ENCODE measurements at regions not wholly inside any gene's neighbourhood (a gene's known extent, or its start where the extent isn't known, plus 50 kb on each side); places are given as distances from the start of the nearest gene placed in this dataset.
A peak's percentile ranks its signal among the peaks of the same experiment; 100 is the strongest.

DNA sequence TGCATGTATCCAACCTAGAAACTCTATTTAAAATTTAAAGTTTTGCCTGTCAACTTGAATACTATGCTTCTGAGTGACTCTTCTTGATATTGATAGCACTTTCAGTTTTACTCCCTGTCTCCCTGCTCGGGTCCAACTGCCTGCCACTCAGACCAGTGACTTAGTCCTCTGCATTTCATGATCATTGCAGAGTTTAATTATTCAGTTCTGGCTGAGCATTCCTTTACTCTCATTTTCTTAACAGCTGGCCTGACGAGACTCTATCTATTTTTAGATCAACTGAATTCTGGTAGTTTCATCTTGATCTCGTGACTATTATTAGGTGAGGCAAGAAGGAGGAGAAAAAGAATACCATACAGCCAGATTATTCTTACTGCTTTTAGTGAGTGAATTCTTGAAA is 617.4 kb downstream of the SI start:
- H2AFZ ChIP-seq (ENCODE audit: low read depth): peak overlapping the region; percentile 56
- no peak for DNase-seq
- no peaks in the 10 kb centered on the region for H3K36me3 ChIP-seq (replicated peaks in 1 of 2; ENCODE audit: control insufficient read depth in 1 of 2, insufficient read depth in 2 of 2, low read length in 1 of 2)
- POLR2A ChIA-PET: no interaction called here
- CTCF ChIA-PET: no interaction called here
- H3K79me2 ChIP-seq (ENCODE audit: insufficient read depth): no peaks in the 10 kb centered on the region
- no peaks in the 10 kb centered on the region for H3K27me3 ChIP-seq (ENCODE audit: insufficient read depth)
- H3K4me2 ChIP-seq: no peak overlapping the region
- H3F3A ChIP-seq (replicated peaks; ENCODE audit: insufficient read depth): no peaks in the 10 kb centered on the region
- H3K9me2 ChIP-seq: no peaks in the 10 kb centered on the region
- no peaks in the 10 kb centered on the region for H3K4me1 ChIP-seq (ENCODE audit: control insufficient read depth in 1 of 2, insufficient read depth in 2 of 2, low read depth in 1 of 2, low read length in 1 of 2)
- H3K4me3 ChIP-seq (ENCODE audit: low read depth in 2 of 2, low read length in 1 of 2): no peak overlapping the region
- 15% methylated on average over 3 of the region's 3 CpGs for WGBS (ENCODE audit: low lambda C conversion rate)
- H3K27ac ChIP-seq (ENCODE audit: low read depth in 2 of 2, low read length in 1 of 2): no peak overlapping the region
- TF ChIP-seq FOSL2 (IDR thresholded peaks at IDR 0.05; ENCODE audit: borderline replicate concordance, low read depth) (no peak), ELF1 (IDR thresholded peaks at IDR 0.05) (no peak), EZH2phosphoT487 (IDR thresholded peaks at IDR 0.05; ENCODE audit: borderline replicate concordance, low read depth) (no peak), FOXM1 (IDR thresholded peaks at IDR 0.05; ENCODE audit: low read depth) (no peak), GABPA (IDR thresholded peaks at IDR 0.05; ENCODE audit: low read depth) (no peak), GATA2 (CRISPR knock-in tag; IDR thresholded peaks at IDR 0.05) (no peak), NFIC (IDR thresholded peaks at IDR 0.05; ENCODE audit: borderline replicate concordance) (no peak), CHD2 (IDR thresholded peaks at IDR 0.05; ENCODE audit: low read length, partially characterized antibody) (no peak), TEAD4 (IDR thresholded peaks at IDR 0.05; ENCODE audit: borderline replicate concordance, insufficient read depth) (no peak), RFX5 (IDR thresholded peaks at IDR 0.05; ENCODE audit: low read length) (no peak), MEF2A (IDR thresholded peaks at IDR 0.05; ENCODE audit: borderline replicate concordance, low read depth) (no peak), EP300 (IDR thresholded peaks at IDR 0.05; ENCODE audit: borderline replicate concordance in 1 of 2, low read depth in 1 of 2, low read length in 1 of 2) (no peak), FOXJ3 (CRISPR knock-in tag; IDR thresholded peaks at IDR 0.05) (no peak), TAF1 (IDR thresholded peaks at IDR 0.05; ENCODE audit: borderline replicate concordance, low read depth, low read length) (no peak), RAD21 (IDR thresholded peaks at IDR 0.05; ENCODE audit: low read length) (no peak), MXI1 (IDR thresholded peaks at IDR 0.05; ENCODE audit: low read depth, low read length) (no peak)
- TF ChIP-seq, protein P1, sequence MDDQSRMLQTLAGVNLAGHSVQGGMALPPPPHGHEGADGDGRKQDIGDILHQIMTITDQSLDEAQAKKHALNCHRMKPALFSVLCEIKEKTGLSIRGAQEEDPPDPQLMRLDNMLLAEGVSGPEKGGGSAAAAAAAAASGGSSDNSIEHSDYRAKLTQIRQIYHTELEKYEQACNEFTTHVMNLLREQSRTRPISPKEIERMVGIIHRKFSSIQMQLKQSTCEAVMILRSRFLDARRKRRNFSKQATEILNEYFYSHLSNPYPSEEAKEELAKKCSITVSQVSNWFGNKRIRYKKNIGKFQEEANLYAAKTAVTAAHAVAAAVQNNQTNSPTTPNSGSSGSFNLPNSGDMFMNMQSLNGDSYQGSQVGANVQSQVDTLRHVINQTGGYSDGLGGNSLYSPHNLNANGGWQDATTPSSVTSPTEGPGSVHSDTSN (IDR thresholded peaks at IDR 0.05): no peak
- TF ChIP-seq, protein P2, sequence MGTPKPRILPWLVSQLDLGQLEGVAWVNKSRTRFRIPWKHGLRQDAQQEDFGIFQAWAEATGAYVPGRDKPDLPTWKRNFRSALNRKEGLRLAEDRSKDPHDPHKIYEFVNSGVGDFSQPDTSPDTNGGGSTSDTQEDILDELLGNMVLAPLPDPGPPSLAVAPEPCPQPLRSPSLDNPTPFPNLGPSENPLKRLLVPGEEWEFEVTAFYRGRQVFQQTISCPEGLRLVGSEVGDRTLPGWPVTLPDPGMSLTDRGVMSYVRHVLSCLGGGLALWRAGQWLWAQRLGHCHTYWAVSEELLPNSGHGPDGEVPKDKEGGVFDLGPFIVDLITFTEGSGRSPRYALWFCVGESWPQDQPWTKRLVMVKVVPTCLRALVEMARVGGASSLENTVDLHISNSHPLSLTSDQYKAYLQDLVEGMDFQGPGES (IDR thresholded peaks at IDR 0.05; ENCODE audit: low read depth, low read length): no peak
- no peak overlapping the region for H3K9ac ChIP-seq
- H4K20me1 ChIP-seq (ENCODE audit: insufficient read depth): no peaks in the 10 kb centered on the region
- no peaks in the 10 kb centered on the region; the same call in 1 of the 2 replicates for H3K9me3 ChIP-seq

Measured in SK-N-SH (cell line).